Stomach (tissue), 8 donors: ENCODE measurements at regions not wholly inside any gene's neighbourhood (a gene's known extent, or its start where the extent isn't known, plus 50 kb on each side); places are given as distances from the start of the nearest gene placed in this dataset.

ENCODE experiments used
- DNase-seq, 2 donors: peaks; one replicate each; pipeline versions ENCODE4 v3.0.0 to v3.0.0-alpha.2; 2013 to 2019
- H3K27ac ChIP-seq, 5 donors: fragments of 200-600 bp in 4 of 5; sonication (generic) in 4 of 5; one replicate each; pipeline ENCODE4 v1.5.1; 2013 to 2019; ENCODE audit warnings: mild to moderate bottlenecking in 1 of 5, moderate library complexity in 1 of 5
- H3K27me3 ChIP-seq, 3 donors: fragments of 200-600 bp; sonication (generic); one replicate each; pipeline ENCODE4 v1.5.1; 2017 to 2019; ENCODE audit warnings: mixed run types in 1 of 3
- H3K36me3 ChIP-seq, 4 donors: fragments of 200-600 bp; sonication (generic); 1 replicate in 3 of 4; 2 replicates in 1 of 4; pipeline ENCODE4 v1.5.1; 2016 to 2019
- H3K4me1 ChIP-seq, 4 donors: fragments of 200-600 bp; sonication (generic); one replicate each; pipeline ENCODE4 v1.5.1; 2016 to 2019
- H3K4me3 ChIP-seq, 4 donors: fragments of 200-600 bp; sonication (generic) in 3 of 4; one replicate each; pipeline ENCODE4 v1.5.1; 2016 to 2019; ENCODE audit warnings: mild to moderate bottlenecking in 1 of 4
- H3K9me3 ChIP-seq, 4 donors: fragments of 200-600 bp; sonication (generic); one replicate each; pipeline ENCODE4 v1.5.1; 2016 to 2019
- EP300 ChIP-seq: sonication (generic); formaldehyde crosslinking; IDR thresholded peaks from one replicate; pipeline ENCODE4 v1.6.1; 2017; ENCODE audit warnings: antibody characterized with exemption
- POLR2A ChIP-seq, 4 donors: fragments of 450-650 bp; IDR thresholded peaks; one replicate each; pipeline ENCODE4 v1.6.1; 2016; ENCODE audit warnings: antibody characterized with exemption in 4 of 4, control low read depth in 2 of 4, mild to moderate bottlenecking in 1 of 4, moderate library complexity in 1 of 4
- POLR2AphosphoS5 ChIP-seq, 3 donors: sonication (generic); formaldehyde crosslinking; IDR thresholded peaks; one replicate each; pipeline ENCODE4 v1.6.1; 2016; ENCODE audit warnings: antibody characterized with exemption in 3 of 3
- WGBS, 5 donors: extraction: QIAGEN DNeasy Blood & Tissue Kit in 3 of 5; methylation state at CpG; one replicate each; pipeline versions ENCODE4 v1.1.5 to v1.1.7; 2013 to 2018; 5-methylcytosine and 5-hydroxymethylcytosine counted together
- intact Hi-C: fragments of 100-400 bp; cut with DNase I; formaldehyde crosslinking; loops from one replicate; pipeline ENCODE4 v1.15.1; 2023; ENCODE audit warnings: low total_unique reads
- TF ChIP-seq, protein P1 (sequence below), 7 experiments: fragments of 450-650 bp in 4 of 7; fragments of 200-600 bp in 3 of 7; sonication (generic) in 3 of 7; IDR thresholded peaks; one replicate each; pipeline ENCODE4 v1.5.1; 2016 to 2019; ENCODE audit warnings: antibody characterized with exemption in 7 of 7, control low read depth in 2 of 7, mild to moderate bottlenecking in 1 of 7
- donor health status: healthy with polysubstance abuse.
- donor health status: Bipolar disorder and iron deficiency.
- donor health status: healthy.

DNA sequence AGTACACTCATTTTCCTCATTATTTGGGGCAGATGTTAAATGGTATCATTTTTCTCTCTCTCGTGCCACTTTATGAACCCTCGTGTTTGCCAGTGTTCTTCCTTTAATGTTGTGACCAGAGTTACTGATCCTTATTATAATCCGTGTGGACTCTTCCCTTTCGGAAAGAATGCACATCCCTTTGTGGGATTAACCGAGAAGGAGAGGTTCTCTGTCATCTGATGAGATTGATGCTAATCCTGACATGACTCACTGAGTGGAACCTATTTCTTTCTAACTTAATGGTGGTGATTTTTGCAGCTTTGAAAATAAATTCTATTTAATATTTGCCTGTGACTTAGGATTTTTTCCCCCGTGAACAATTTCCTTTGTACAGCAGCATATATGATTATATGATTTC lies 300.0 kb upstream of the MAN1A1 start:
- H3K4me1 ChIP-seq, result no peaks in the 10 kb centered on the region
- no peaks in the 10 kb centered on the region for H3K36me3 ChIP-seq
- H3K4me3 ChIP-seq, result no peak overlapping the region
- 87 to 92% (median 90%) methylated on average over 6 of the region's 6 CpGs for WGBS, 5 donors
- no peak for DNase-seq
- H3K27me3 ChIP-seq, result no peaks in the 10 kb centered on the region
- TF ChIP-seq POLR2AphosphoS5 (IDR thresholded peaks at IDR 0.05), result no peak
- TF ChIP-seq EP300, result no peak
- TF ChIP-seq, protein P1, sequence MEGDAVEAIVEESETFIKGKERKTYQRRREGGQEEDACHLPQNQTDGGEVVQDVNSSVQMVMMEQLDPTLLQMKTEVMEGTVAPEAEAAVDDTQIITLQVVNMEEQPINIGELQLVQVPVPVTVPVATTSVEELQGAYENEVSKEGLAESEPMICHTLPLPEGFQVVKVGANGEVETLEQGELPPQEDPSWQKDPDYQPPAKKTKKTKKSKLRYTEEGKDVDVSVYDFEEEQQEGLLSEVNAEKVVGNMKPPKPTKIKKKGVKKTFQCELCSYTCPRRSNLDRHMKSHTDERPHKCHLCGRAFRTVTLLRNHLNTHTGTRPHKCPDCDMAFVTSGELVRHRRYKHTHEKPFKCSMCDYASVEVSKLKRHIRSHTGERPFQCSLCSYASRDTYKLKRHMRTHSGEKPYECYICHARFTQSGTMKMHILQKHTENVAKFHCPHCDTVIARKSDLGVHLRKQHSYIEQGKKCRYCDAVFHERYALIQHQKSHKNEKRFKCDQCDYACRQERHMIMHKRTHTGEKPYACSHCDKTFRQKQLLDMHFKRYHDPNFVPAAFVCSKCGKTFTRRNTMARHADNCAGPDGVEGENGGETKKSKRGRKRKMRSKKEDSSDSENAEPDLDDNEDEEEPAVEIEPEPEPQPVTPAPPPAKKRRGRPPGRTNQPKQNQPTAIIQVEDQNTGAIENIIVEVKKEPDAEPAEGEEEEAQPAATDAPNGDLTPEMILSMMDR (IDR thresholded peaks at IDR 0.05), result no peak
- TF ChIP-seq POLR2A (IDR thresholded peaks at IDR 0.05), result no peak
- intact Hi-C loops, result no loop called here
- no peaks in the 10 kb centered on the region for H3K9me3 ChIP-seq
- no peak overlapping the region for H3K27ac ChIP-seq

DNA sequence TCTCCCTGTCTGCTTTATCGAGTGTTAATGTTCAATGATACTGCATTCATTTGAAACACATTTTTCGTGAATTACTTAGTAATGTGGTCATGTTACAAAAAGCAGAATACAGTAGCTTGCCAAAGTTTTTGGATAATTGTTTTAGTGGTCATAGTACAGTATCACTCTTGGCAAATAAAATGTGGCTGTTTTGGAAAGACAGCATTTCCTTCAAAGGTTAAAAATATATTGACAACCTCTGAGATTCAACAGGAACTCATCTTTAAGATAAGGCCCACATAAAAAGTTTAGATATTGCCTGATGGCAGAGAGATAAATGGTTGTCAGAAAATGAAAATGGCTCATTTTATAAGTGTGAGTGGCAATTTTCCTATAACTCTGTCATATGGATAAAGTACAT lies 297.7 kb upstream of the MAN1A1 start:
- H3K4me1 ChIP-seq, result no peaks in the 10 kb centered on the region
- no peak overlapping the region for H3K4me3 ChIP-seq
- intact Hi-C loops, result no loop called here
- H3K27ac ChIP-seq, result no peak overlapping the region
- no peaks in the 10 kb centered on the region for H3K36me3 ChIP-seq
- WGBS, 5 donors, result 67 to 82% (median 80%) methylated on average over 2 of the region's 2 CpGs
- H3K9me3 ChIP-seq, result no peaks in the 10 kb centered on the region
- no peak for DNase-seq
- no peak for TF ChIP-seq EP300
- TF ChIP-seq POLR2A (IDR thresholded peaks at IDR 0.05), result no peak
- TF ChIP-seq, protein P1 (IDR thresholded peaks at IDR 0.05), result no peak
- no peak for TF ChIP-seq POLR2AphosphoS5 (IDR thresholded peaks at IDR 0.05)
- no peaks in the 10 kb centered on the region for H3K27me3 ChIP-seq

DNA sequence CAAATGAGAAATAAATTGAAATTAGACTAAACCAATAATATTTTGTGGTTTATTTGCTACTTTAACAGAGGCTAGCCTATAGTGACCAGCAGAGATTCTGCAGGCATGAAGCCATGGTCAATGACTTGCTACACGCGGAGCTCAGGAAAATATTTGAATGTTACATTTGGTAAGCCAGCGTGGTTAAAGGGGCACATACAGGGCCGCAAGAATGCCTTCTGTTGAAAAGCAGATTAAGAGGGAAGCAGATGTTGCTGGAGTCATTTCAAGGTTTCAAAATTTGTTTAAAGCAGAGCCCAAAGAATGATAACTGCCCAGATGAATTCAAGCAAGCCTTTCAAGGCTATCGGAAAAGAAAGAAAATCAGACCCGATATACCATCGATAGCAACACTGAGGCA lies 294.3 kb upstream of the MAN1A1 start:
- no peak overlapping the region for H3K4me3 ChIP-seq
- H3K36me3 ChIP-seq, result no peaks in the 10 kb centered on the region
- H3K27ac ChIP-seq, result no peak overlapping the region
- WGBS, 5 donors, result 81 to 87% (median 86%) methylated on average over 7 of the region's 7 CpGs
- TF ChIP-seq POLR2AphosphoS5 (IDR thresholded peaks at IDR 0.05), result no peak
- TF ChIP-seq, protein P1 (IDR thresholded peaks at IDR 0.05), result no peak
- TF ChIP-seq EP300, result no peak
- no peak for TF ChIP-seq POLR2A (IDR thresholded peaks at IDR 0.05)
- H3K27me3 ChIP-seq, result no peaks in the 10 kb centered on the region
- intact Hi-C loops, result no loop called here
- DNase-seq, result no peak
- H3K9me3 ChIP-seq, result no peaks in the 10 kb centered on the region
- H3K4me1 ChIP-seq, result no peaks in the 10 kb centered on the region

DNA sequence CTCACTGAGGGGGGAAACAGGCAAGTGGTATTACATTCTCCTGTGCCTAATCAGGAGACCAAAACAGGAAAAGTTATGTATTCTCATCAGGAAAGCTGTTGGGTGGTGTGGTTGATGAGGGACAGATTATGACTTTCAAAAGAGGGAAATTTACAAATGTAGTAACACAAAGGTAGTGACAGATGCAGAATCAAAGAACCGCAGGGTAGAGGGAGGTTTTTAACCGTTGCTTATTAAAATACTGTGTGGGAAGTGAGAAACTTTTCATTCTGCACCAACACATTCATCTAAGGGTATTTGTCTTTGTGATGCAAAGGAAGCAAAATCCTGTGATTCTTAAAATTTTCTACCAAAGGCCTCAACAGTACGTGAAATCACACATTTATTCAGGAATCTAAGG lies 288.2 kb upstream of the MAN1A1 start:
- Histone ChIP-seq H3K27ac (no peak overlapping the region), H3K4me1 (no peaks in the 10 kb centered on the region), H3K27me3 (no peaks in the 10 kb centered on the region), H3K36me3 (no peaks in the 10 kb centered on the region), H3K9me3 (no peaks in the 10 kb centered on the region), H3K4me3 (no peak overlapping the region)
- TF ChIP-seq, protein P1 (IDR thresholded peaks at IDR 0.05), result no peak
- TF ChIP-seq POLR2AphosphoS5 (IDR thresholded peaks at IDR 0.05), result no peak
- no peak for TF ChIP-seq EP300
- TF ChIP-seq POLR2A (IDR thresholded peaks at IDR 0.05), result no peak
- intact Hi-C loops, result no loop called here
- 60 to 77% (median 69%) methylated on average over 3 of the region's 3 CpGs for WGBS, 5 donors
- no peak for DNase-seq
